Testis (tissue), 2 donors: ENCODE measurements at regions not wholly inside any gene's neighbourhood (a gene's known extent, or its start where the extent isn't known, plus 50 kb on each side); places are given as distances from the start of the nearest gene placed in this dataset.

Source experiments
- DNase-seq: peaks from one replicate; pipeline ENCODE4 v3.0.0-alpha.2; 2019
- H3K27ac ChIP-seq, 2 donors: fragments of 200-600 bp; sonication (generic); one replicate each; pipeline ENCODE4 v1.5.1; 2019
- H3K27me3 ChIP-seq: fragments of 200-600 bp; sonication (generic); one replicate; pipeline ENCODE4 v1.5.1; 2019
- H3K36me3 ChIP-seq: fragments of 200-600 bp; sonication (generic); one replicate; pipeline ENCODE4 v1.5.1; 2017; ENCODE audit warnings: low read depth; ENCODE audit errors: missing control alignments
- H3K4me1 ChIP-seq: fragments of 200-600 bp; sonication (generic); one replicate; pipeline ENCODE4 v1.5.1; 2019
- H3K4me3 ChIP-seq, 2 donors: fragments of 200-600 bp; sonication (generic); one replicate each; pipeline ENCODE4 v1.5.1; 2017 to 2019
- H3K9me3 ChIP-seq: fragments of 200-600 bp; sonication (generic); one replicate; pipeline ENCODE4 v1.5.1; 2017
- POLR2A ChIP-seq: fragments of 450-650 bp; IDR thresholded peaks from one replicate; pipeline ENCODE4 v1.6.1; 2017; ENCODE audit warnings: antibody characterized with exemption, mild to moderate bottlenecking, moderate library complexity
- WGBS, 2 donors: methylation state at CpG; one replicate each; pipeline ENCODE4 v1.1.5; 2018; 5-methylcytosine and 5-hydroxymethylcytosine counted together
- intact Hi-C: fragments of 100-400 bp; cut with DNase I; formaldehyde crosslinking; loops from one replicate; pipeline ENCODE4 v1.15.1; 2023; ENCODE audit warnings: low total_unique reads
- TF ChIP-seq, protein P1 (sequence below), 3 experiments: fragments of 450-650 bp in 2 of 3; fragments of 200-600 bp in 1 of 3; sonication (generic) in 1 of 3; IDR thresholded peaks; one replicate each; pipeline ENCODE4 v1.5.1; 2016 to 2019; ENCODE audit warnings: antibody characterized with exemption in 3 of 3, mild to moderate bottlenecking in 2 of 3, moderate library complexity in 1 of 3

DNA sequence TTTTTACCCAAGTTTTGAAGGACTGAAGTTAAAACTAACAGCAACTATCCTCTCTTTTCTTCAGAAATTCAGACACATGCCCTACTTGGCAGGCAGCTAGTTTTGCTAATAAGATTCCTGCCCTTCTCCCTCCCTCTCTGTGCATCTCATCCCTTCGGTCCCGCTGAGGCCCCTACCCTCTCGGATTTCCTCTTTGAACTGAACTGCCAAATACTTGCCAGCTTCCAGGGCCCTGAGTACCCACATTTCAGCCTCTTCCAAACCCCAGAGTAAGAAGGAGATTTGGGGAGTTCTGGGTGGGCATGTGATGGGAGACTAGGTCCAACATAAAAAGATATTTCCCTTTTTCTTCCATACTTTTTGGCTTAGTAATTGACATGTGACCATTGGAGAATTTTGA is 116.5 kb upstream of the JUN start:
- no peak for DNase-seq
- H3K27ac ChIP-seq: peak overlapping the region in 1 of 2 donors; percentile 70
- no peaks in the 10 kb centered on the region for H3K9me3 ChIP-seq
- peaks cover 37% of the 10 kb centered on the region for H3K4me1 ChIP-seq
- WGBS, 2 donors: 53 to 54% methylated on average over 3 of the region's 3 CpGs
- H3K4me3 ChIP-seq: no peak overlapping the region
- H3K36me3 ChIP-seq: no peaks in the 10 kb centered on the region
- no peak for TF ChIP-seq POLR2A
- TF ChIP-seq, protein P1, sequence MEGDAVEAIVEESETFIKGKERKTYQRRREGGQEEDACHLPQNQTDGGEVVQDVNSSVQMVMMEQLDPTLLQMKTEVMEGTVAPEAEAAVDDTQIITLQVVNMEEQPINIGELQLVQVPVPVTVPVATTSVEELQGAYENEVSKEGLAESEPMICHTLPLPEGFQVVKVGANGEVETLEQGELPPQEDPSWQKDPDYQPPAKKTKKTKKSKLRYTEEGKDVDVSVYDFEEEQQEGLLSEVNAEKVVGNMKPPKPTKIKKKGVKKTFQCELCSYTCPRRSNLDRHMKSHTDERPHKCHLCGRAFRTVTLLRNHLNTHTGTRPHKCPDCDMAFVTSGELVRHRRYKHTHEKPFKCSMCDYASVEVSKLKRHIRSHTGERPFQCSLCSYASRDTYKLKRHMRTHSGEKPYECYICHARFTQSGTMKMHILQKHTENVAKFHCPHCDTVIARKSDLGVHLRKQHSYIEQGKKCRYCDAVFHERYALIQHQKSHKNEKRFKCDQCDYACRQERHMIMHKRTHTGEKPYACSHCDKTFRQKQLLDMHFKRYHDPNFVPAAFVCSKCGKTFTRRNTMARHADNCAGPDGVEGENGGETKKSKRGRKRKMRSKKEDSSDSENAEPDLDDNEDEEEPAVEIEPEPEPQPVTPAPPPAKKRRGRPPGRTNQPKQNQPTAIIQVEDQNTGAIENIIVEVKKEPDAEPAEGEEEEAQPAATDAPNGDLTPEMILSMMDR (IDR thresholded peaks at IDR 0.05): no peak
- intact Hi-C loops: loop anchor here (10.0 kb wide), 1 partner anchor 116 kb away; the partner anchor contains the start of gene JUN
- no peaks in the 10 kb centered on the region for H3K27me3 ChIP-seq

GRCh38 chr1:58901008-58901407 is 117.2 kb upstream of the JUN start:
- Histone ChIP-seq H3K4me1 (peaks cover 36% of the 10 kb centered on the region), H3K9me3 (no peaks in the 10 kb centered on the region), H3K27me3 (no peaks in the 10 kb centered on the region), H3K36me3 (no peaks in the 10 kb centered on the region), H3K27ac (peak overlapping the region in 1 of 2 donors; percentile 70), H3K4me3 (no peak overlapping the region)
- 85 to 95% methylated on average over 1 of the region's 1 CpG for WGBS, 2 donors
- intact Hi-C loops: loop anchor here (10.0 kb wide), 1 partner anchor 116 kb away; the partner anchor contains the start of gene JUN
- TF ChIP-seq, protein P1 (IDR thresholded peaks at IDR 0.05): no peak
- no peak for TF ChIP-seq POLR2A
- DNase-seq: no peak

DNA sequence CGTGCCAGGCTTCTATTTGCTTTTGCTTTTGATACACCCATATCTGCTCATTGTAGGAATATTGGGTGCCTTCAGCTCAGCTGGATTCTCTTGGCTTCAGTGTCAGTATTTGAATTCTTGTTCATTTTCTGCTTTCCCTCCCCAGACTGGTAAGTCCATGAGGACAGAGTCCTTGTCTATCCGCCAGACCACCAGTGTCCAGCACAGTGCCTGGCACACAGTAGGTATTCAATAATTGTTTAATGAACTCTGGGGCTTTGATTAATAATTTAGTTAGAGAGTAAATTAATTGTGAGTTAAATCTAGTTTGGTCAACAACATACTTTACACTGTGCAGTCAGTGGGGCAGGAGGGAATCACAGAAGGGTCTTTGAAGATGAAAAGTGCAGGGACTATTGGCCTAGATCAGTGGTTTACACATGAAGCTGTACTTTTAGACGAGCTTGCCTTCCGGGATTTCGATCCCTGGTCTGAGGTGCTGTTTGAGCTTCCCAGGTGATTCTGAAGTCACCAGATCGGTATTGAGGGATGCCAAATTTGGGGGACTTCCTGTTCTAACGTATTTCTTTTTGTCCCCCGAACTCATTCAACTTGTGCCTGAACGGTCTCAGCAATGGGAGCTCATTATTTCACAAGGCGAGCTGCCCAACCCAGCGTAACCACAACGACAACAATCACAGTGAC is 119.1 kb upstream of the JUN start:
- 22% methylated on average over 12 of the region's 12 CpGs for WGBS, 2 donors
- no peak for TF ChIP-seq POLR2A
- H3K27me3 ChIP-seq: no peaks in the 10 kb centered on the region
- DNase-seq: no peak
- no peaks in the 10 kb centered on the region for H3K9me3 ChIP-seq
- H3K4me3 ChIP-seq: peak overlapping the region; percentile 54 to 67
- no peaks in the 10 kb centered on the region for H3K36me3 ChIP-seq
- peak overlapping the region; percentile 87 to 96 for H3K27ac ChIP-seq
- intact Hi-C loops: loop anchor here (10.0 kb wide), 1 partner anchor 118 kb away; the partner anchor contains the start of gene JUN
- H3K4me1 ChIP-seq: peaks cover 24% of the 10 kb centered on the region

DNA sequence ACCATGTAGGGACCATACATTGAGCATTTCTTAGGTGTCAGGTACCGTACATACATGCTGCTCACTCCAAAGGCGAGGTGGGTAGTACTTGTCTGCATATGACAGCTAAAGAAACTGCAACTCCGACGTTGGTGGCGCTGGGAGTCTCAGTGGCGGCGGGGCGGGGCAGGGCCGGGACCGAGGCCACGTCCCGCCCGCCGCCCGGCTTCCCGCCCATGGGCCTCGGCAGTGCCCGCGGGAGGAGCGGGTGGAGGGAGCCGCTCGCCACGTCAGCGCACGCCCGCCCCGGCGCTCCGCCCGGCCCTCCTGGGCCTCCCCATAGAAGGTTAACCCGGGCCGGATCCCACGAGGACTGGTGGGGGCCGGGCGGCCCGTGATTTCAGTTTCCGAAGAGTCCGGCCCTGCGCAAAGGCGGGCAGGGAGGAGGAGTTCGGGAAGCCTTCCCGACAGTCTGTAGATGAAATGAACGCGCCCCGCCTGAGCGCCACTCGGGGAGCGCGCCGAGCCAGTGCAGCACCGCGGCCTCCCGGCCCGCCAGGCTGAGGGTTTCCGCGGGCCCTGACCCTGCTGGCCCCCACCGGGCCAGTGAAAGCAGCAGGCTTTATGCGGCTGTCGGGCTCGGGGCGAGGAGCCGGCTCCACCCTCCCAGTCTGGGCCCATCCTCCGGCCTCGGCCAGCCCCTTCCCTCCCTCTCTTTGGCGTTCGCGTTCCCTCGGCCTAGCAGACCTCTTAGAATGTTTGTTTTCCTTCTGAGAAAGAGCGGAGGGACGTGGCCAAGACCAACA is 119.9 kb upstream of the JUN start:
- Histone ChIP-seq H3K27me3 (no peaks in the 10 kb centered on the region), H3K27ac (peak overlapping the region; percentile 87 to 96), H3K4me1 (peaks cover 18% of the 10 kb centered on the region), H3K4me3 (peak overlapping the region; percentile 54 to 67), H3K9me3 (no peaks in the 10 kb centered on the region), H3K36me3 (no peaks in the 10 kb centered on the region)
- 0 to 2% methylated on average over 26 to 53 of the region's 70 CpGs for WGBS, 2 donors
- TF ChIP-seq POLR2A: peak; percentile 41
- TF ChIP-seq, protein P1 (IDR thresholded peaks at IDR 0.05): no peak
- DNase-seq: peak; percentile 93
- intact Hi-C loops: loop anchor here (10.0 kb wide), 1 partner anchor 119 kb away; the partner anchor contains the start of gene JUN
